ENCODE measurements at regions not wholly inside any gene's neighbourhood (a gene's known extent, or its start where the extent isn't known, plus 50 kb on each side); places are given as distances from the start of the nearest gene placed in this dataset.

- H3K4me2 ChIP-seq (ENCODE audit: insufficient read depth, low read length) = peak overlapping the region; percentile 9; the same call in 1 of the 2 replicates
- H2AFZ ChIP-seq (ENCODE audit: low read depth, low read length) = peak overlapping the region; percentile 70
- peaks cover 22% of the 10 kb centered on the region for H3K79me2 ChIP-seq (ENCODE audit: control insufficient read depth, insufficient read depth, low read length)
- peak overlapping the region; percentile 71 for H3K27ac ChIP-seq (ENCODE audit: extremely low read depth, low read depth, low read length)
- ChIA-PET POLR2A (interaction anchor here (1.1 to 1.5 kb wide), 4 partner anchors 12 to 206 kb away, joined by 3 to 4 read pairs (median 3); no protein-coding TSS in a partner anchor), CTCF (ENCODE audit: low intra/inter-chr PET ratio) (no interaction called here)
- 0% methylated on average over 1 of the region's 1 CpG for WGBS (ENCODE audit: insufficient coverage, low coverage, missing lambda C conversion rate)
- peak overlapping the region in 1 of 2 experiments; percentile 54; a peak in 2 of 4 replicates for H3K9ac ChIP-seq (ENCODE audit: insufficient read depth in 1 of 2, low read depth in 2 of 2, low read length in 2 of 2)
- DNase-seq (ENCODE audit: extremely low read depth in 1 of 4, low spot score in 3 of 4) = no peak
- H3K4me1 ChIP-seq (replicated peaks in 1 of 2; ENCODE audit: control insufficient read depth in 2 of 2, insufficient read depth in 2 of 2, low read length in 2 of 2) = peaks cover 13 to 79% of the 10 kb centered on the region in 2 experiments
- H3K36me3 ChIP-seq (ENCODE audit: control insufficient read depth, insufficient read depth, low read length) = no peaks in the 10 kb centered on the region
- intact Hi-C loops (cut with micrococcal nuclease) = loop anchor here (2.0 kb wide), 1 partner anchor 15 kb away; no protein-coding TSS in a partner anchor
- no peak overlapping the region for H3K4me3 ChIP-seq
- no peak for FAIRE-seq
- no TSS peak for BruUV-seq (replicated peaks)
- no peaks in the 10 kb centered on the region for H3K9me3 ChIP-seq (replicated peaks; ENCODE audit: control insufficient read depth, insufficient read depth, low read depth, low read length)
- no peaks in the 10 kb centered on the region for H3K9me1 ChIP-seq (ENCODE audit: control insufficient read depth, insufficient read depth, low read length)
- no peaks in the 10 kb centered on the region for H3K27me3 ChIP-seq (ENCODE audit: control insufficient read depth in 2 of 2, insufficient read depth in 2 of 2, low read length in 2 of 2)
- ATAC-seq = no peak
- in situ Hi-C loops (cut with MboI) = no loop called here
- H4K20me1 ChIP-seq (replicated peaks; ENCODE audit: control insufficient read depth, insufficient read depth, low read length) = no peaks in the 10 kb centered on the region
- TF ChIP-seq MYC (IDR thresholded peaks at IDR 0.05; ENCODE audit: low read depth, low read length) = no peak
- no peak for TF ChIP-seq MYC (CRISPR knock-in tag; IDR thresholded peaks at IDR 0.05; ENCODE audit: borderline replicate concordance, low read depth)
- TF ChIP-seq ZNF407 (IDR thresholded peaks at IDR 0.05; ENCODE audit: low read depth) = no peak
- TF ChIP-seq TRIM24 (IDR thresholded peaks at IDR 0.05) = no peak
- TF ChIP-seq, protein P1, sequence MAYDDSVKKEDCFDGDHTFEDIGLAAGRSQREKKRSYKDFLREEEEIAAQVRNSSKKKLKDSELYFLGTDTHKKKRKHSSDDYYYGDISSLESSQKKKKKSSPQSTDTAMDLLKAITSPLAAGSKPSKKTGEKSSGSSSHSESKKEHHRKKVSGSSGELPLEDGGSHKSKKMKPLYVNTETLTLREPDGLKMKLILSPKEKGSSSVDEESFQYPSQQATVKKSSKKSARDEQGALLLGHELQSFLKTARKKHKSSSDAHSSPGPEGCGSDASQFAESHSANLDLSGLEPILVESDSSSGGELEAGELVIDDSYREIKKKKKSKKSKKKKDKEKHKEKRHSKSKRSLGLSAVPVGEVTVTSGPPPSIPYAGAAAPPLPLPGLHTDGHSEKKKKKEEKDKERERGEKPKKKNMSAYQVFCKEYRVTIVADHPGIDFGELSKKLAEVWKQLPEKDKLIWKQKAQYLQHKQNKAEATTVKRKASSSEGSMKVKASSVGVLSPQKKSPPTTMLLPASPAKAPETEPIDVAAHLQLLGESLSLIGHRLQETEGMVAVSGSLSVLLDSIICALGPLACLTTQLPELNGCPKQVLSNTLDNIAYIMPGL (CRISPR knock-in tag; IDR thresholded peaks at IDR 0.05) = no peak
- no peak for TF ChIP-seq BMI1 (IDR thresholded peaks at IDR 0.05; ENCODE audit: low read length)
- TF ChIP-seq ZNF592 (IDR thresholded peaks at IDR 0.05) = no peak; the same call in 1 of the 2 replicates
These were observed 68.7 kb upstream of the GOLGA8B start for GRCh38 chr15:34651997-34652725.
